ENCODE measurements at regions not wholly inside any gene's neighbourhood (a gene's known extent, or its start where the extent isn't known, plus 50 kb on each side); places are given as distances from the start of the nearest gene placed in this dataset.

GRCh38 chr5:32951878-32952277 lies 240.8 kb downstream of the NPR3 start:
- TF ChIP-seq CTCF (conservative IDR thresholded peaks at IDR 0.05) = no peak
- TF ChIP-seq ZFX (IDR thresholded peaks at IDR 0.05) = no peak
